HG02763 (cell line): ENCODE measurements at regions not wholly inside any gene's neighbourhood (a gene's known extent, or its start where the extent isn't known, plus 50 kb on each side); places are given as distances from the start of the nearest gene placed in this dataset.

Experiments
- ATAC-seq: cut with Tn5 transposase; IDR thresholded peaks from one replicate; pipeline ENCODE4 v1.9.1; 2021; ENCODE audit warnings: mild to moderate bottlenecking, moderate library complexity; ENCODE audit not compliant: unreplicated experiment

DNA sequence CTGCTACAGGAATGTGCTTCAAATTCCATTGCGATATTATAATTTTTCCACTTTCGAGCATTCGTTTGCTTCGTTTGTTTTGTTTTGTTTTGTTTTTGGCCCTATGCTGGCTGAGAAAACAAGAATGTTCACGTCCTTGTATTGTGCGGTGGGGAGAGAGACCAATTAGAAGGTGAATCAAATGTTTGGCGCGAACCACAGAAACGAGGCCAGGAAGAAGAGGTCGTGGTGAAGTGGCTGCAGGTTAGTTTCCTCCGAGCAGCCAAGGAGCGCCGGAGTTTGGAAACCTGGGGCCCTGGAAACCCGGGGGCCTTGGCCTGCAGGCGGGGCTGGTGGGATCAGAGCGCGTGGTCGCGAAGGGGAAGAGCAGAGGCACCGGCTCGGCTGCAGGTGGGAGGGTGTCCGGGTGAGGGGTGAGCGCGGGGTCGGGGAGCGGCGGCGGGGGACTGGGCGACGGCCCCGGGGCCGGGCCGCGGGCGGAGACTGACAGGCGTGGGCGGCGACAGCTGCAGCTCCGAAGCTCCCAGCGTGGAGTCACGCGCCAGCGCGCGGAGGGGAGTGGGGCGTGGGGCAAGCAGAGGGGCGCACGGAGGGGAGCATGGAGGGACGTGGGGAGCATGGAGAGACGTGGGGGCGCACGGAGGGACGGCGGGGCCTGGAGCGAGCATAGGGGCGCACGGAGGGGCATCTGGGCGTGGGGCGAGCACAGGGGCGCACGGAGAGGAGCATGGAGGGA lies 141.5 kb upstream of the PDE10A start:
- ATAC-seq, result no peak

DNA sequence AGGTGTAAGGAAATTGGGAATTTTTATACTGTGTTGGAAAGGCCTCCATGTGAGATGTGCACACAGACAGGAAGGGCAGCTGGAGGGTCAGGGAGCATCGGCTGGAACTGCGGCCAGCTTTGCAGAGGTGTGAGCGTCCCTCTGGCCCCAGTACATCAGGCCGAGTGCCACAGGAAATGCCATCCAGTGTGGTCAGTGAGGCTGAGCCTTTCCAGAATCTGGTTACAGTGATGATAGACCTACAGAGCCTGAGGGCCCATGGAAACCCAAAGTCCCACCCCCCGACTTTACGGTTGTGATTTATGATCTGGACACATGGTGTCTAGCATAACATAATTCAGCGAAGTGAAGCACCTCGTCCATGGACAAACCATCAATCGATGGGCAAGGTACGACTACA lies 137.3 kb upstream of the PDE10A start:
- ATAC-seq, result no peak

DNA sequence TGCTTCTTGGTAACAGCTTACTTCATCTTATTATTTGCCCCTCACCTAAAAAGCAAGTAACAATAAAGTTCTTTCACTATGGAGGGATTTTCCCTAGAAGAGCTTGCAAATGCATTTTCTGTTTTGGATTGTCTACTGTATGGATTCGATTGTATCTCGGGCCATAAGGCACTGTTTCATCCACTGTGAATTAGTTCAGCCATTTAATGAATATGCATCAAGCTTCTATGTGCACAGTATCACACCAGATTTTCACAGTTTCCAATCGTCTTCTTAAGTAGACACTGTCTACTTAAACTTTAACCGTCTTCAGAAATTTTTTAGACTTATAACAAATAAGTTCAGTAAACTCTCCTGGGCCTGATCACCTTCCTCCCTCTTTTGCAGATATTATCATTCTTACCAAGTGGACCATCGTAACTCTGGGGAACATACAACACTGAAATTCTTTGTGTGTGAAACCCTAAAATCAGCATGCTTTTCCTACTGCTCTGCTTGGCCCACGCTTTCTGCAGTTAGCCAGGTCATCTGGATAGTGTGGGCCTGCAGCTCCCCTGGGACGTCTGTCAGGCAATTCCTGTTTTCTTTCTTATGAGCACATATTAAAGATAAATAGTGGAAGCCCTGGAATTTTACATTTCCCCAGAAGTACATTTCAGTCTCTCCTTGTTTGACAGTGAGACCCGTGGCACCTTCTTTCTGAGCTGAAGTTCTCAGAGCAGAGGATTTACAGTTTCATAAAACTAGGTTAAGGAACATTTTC lies 136.5 kb upstream of the PDE10A start:
- ATAC-seq, result no peak

DNA sequence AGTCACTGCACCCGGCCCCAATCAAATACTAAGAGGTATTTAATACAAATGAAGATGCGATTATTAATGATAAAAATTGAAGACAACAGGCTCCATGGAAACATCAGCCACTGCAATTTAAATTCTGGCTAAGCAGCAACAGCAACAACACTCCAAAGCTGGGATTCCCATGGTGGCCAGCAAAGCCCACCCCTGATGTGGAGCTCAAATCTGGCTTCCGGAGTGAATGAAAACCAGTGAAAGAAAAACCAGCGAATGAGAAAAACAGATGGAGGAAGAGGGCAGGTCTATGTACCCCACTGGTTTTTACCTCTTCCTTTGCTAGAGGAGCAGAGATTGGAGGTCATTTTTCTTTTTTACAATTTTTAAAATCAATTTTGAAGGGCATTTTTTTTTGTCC lies 135.9 kb upstream of the PDE10A start:
- ATAC-seq, result no peak

DNA sequence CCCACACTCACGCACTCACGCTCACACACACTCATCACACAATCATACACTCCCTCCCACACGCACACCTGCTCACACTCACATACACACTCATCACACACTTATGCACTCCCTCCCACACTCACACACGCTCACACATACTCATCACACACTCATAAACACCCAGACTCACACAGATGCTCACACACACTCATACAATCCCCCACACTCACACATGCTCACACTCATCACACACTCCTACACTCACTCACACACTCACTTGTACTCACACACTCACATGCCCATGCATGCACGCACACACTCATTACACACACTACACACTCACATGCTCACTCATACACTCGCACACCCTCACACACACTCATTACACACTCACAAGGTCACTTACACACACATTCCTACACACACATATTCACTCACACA lies 131.1 kb upstream of the PDE10A start:
- ATAC-seq, result no peak

DNA sequence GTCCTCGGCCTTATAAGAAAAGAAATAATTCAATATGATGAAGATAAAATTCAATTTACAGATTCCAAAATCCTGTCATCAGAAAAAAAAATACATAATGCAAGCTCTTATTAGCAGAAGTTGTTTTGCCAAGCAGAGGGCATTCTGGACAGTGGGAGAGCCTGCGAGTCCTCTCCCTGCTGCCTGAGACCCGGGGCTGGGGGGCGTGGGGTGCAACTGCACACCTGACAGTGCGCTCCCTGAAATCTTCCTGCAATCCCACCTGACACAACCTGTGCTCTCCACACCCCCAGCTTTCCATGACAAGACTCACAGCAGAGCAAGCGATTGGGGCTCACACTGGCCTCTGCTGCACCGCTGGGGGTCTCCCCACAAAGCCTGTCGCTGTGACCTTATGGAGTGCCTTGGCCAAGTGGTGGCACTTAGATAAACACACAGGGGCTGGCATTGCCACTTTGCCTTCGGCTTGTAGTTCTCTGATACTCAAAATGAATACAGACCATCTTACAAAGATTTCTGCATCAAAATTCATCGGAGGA lies 130.3 kb upstream of the PDE10A start:
- no peak for ATAC-seq

DNA sequence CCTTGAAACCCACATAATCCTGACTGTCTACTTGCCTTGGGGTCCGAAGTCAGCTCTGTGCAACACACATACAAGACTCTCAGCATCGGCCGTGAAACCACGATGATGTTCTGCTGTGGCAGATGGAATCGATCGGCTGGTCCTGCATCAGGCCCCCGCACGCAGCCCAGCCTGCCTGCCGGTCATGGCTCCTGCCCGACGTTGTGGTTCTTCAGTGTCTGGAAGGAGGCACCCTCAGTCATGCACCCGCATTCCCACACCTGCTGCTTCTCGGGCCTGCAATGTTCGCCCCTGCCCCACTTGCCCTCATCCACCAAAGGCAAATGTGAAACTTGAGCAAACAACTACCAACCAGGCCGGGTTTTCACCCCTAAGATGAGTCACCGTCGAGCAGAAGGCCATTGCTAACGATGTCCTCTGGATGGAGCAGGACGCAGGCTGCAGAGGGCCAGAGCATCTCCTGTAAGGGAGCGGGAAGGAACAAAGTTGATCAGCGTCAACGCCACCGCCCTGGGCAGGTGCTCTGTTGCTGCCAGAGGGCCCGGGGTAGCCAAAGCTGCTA lies 128.9 kb upstream of the PDE10A start:
- ATAC-seq, result no peak

DNA sequence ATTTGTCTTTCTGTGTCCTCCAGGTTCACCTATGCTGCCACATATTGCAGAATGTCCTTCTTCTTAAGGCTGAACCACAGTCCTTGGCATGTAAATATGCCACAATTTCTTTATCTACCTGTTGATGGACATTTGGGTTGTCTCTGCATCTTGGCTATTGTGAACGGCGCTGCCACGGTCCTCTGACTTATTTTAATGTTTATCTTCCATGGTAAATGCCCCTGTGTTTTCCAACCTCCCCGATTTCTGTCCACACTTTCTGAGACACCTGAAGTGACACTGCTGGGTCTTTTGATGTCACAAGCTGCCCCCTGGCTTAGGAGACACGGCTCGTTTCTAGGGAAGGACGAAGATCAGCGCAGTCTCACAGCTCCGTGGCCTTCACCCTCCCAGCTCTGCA lies 128.3 kb upstream of the PDE10A start:
- ATAC-seq, result no peak

DNA sequence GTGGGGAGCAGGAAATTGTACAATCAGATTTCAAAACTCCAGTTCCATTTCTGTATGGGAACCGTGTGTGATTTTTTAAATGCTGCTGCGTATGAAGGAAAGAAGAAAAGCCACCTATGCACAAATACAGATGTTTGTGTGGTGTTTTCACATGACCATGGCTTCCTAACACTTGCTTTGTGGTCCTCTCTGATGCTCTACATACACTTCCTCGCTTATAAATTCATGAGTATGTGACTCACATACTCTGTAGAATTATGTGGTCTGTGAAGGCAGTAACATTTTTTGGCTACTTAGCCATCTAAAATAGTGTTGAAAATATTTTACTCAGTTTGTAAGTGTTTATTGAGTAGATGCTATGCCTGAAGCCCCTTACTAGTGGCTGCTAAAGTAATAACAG lies 119.8 kb upstream of the PDE10A start:
- ATAC-seq, result no peak

DNA sequence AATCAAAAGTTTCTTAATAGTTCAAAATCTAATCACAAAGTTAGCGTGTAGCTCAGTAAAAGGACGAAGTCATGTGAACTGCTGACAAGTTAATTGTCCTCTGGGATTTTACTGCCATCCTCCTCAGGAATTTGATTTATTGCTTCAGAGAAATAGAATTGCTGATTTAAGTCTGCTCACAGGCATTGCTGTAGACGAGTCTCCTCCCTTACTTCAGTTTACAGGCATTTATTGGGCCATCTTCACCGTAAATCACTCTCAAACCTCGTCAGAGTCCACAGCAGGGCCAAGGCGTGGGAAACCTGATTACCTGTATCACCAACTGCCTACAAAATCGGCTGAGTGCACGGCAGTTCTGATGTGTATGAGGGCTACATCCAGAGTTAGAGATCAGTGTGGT lies 119.1 kb upstream of the PDE10A start:
- no peak for ATAC-seq

DNA sequence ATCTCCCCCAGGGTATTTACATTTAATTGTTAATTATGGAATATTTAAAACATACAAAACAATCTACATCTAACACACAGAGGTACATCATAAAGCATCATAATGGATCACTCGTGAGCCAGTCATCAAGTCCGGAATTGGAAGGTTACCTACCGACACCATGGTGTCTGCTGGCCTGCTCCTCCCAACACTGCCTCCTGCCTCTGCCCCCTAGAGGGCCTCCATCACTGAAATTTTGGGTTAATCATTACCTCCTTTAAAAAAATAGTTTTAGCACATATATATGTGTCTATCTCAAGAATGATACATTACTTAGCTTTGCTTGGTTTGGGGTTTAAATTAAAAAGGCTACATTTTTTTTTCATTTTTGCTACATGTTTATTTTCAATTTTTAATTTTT lies 114.6 kb upstream of the PDE10A start:
- no peak for ATAC-seq

DNA sequence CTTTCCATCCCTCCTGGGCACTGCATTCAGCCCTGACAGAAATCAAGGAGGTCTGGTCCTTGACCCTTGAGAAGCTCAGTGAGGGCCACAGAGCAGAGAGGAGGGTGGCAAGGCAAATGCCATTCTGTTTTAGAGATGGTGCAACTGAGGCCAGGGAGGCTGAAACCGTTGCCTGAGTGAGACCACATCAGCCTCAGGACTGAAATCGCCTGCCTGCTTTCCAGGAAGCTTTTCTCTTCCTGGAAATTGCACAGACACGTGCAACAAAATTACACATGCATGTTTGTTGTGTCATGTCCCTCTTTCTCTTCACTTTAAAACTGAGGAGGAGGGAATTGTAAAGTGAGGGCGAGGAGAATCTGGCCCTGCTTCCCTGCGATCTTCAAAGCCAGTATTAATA lies 113.7 kb upstream of the PDE10A start:
- no peak for ATAC-seq

DNA sequence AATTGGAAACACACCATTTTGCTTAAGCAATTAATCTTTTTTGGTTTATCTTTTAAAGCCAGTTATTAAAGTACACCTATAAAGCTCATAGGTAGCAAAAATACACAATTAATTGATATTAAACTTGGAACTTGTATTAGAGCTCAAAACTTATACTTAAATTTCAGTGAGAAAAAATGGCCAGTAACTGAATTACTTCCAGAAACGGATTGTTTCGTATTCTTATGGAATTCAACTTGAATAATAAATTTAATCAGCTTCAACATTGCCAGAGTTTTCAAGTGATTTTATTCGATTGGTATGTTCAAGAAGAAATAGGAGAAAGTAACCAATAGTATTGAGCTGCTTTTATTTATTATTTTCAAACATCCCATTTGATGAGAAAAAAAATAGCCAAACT lies 112.7 kb upstream of the PDE10A start:
- no peak for ATAC-seq

DNA sequence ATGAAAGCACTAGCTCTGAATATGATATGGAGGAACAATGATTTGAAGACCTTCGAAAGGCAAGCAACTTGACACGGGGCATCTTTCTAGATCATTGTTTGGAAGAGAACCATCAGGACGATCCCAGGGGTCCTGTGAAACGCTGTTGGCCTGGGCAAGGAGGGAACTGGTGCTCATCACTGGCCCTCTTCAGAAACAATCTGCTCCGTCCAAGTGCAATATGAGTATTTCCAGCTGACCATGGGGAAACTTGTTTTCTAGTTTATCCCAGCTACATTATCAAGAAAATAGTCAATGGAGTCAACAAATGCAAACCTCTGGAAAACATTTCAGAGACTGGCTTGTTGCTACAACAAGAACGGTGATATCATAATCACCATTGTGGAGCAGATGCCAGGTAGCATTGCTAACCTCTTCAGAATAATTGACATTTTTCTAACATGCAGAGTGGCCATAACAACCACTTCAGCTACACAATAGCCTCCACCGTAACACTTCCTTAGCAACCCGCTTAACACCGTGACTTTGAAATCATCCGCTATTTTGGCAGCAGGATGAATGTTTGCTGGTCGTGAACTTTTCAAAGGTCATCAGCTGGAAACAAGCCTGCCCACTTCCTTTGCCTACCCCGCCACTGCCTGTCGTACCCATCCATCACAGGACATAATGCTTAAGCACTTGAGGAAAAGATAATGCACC lies 112.0 kb upstream of the PDE10A start:
- ATAC-seq, result no peak

DNA sequence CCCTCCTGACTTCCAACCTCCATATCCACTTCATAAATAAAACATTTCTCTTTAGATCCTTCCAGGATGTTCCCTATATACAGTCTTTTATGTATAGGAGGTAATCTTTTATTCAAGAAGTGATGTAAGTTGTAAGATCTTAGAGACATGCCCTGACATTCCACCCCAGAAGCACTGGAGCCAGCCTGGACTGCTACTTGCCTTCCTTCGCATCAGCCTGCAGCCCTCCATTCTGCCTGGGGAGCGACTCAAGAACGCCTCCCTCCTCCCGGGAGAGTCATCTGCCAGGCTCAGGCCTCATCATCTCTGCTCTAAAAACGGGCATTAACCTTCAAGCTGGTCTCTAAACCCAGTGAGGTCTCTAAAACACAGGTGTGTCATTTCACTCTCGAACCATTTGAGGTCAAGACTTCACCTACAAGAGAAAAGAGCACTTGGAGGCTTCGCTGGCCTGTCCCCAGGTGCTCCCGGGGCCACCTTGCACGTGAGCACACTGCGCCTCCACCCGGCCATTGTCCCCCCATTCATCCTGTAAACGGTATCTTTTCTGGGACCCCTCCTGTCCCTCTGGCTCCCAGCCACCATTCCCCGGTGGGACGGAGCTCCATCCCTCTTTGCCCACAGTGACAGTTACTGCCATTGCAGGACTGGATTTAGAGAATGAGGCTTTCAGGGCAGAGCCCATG lies 107.5 kb upstream of the PDE10A start:
- ATAC-seq, result no peak

DNA sequence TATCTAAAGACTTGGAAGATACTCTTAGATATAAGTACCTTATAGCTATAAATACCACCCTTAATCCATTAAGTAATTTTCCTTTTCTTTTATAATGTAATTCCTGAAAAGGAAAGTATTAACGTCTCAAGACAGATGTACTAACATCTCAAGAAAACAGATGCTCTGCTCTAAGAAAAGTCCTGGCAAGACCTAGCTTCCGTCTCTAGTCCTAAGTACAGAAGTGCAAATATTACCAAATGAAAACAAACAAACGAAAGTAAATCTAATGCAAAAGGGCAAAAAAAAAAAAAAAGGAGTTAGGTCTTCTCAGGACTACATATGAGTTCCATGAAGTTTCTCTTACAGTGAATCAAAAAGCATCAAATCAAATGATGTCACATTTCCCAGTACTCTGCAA lies 106.8 kb upstream of the PDE10A start:
- no peak for ATAC-seq

DNA sequence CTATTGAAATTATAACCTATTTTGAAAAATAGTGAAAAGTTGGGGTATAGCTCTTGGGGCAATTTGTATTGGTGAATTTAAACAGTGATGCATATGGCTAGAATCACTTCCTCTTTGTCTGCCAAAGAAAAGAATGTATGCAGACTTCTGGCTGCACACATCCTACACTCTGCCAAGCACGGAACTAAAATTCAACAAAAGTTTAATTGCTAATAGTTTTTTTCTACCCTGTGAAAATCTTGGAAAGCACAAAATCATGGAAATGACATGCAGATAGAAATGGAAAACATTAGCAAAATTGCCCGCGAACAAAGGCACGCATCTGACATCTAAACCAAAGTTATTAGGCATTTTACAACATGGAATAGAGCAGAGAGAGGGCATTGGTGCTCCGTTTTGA lies 106.4 kb upstream of the PDE10A start:
- no peak for ATAC-seq

DNA sequence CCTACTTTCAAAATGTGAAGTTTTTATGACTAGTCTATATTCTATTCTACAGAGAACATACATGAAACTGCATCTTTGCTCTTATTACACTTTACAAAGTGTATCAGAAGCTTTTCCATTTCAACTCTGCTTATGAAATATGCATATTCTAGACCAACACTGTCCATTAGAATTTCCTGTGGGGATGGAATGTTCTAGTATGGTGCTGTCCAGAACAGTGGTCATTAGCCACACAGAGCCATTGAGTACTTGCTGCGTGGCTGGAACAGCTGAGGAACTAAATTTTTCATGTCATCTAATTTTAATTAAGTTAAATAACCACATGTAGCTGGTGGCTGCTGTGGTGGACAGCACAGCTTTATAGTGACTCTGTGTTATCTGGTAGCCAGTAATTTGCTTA lies 105.9 kb upstream of the PDE10A start:
- no peak for ATAC-seq

DNA sequence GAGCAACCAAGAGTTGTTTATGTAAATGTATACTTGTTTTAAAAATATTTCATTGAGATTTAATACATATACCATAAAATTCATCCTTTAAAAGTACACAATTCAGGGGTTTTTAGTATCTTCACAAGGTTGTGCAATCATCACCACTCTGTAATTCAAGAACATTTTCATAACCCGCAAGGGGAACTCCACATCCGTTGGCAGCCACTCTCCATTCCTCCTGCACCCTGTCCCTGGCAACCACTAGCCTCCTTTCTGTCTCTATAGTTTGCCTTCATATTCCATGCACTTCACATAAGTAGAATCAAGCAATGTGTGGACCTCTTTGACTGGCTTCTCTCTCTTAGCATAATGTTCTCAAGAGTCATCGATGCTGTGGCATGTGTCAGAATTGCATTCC lies 104.2 kb upstream of the PDE10A start:
- no peak for ATAC-seq

DNA sequence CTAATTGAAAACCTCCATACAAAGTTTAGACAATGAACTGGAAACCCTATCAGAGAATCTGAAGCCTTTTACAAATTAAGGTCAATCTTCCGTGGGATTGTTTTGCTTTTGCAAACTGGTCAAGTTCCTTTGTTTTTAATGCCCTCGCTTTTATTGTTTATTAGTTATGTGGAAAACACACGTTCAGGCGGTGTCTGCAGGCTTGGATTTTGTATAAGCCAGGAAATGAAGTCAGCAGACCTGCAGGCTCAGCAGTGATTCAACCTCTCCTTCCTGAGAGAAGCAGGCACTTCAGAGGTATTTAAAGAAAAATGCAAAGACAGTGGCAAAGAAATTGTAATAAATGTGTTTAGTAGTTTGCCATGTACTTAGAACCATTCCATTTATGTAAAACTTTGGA lies 103.4 kb upstream of the PDE10A start:
- no peak for ATAC-seq

DNA sequence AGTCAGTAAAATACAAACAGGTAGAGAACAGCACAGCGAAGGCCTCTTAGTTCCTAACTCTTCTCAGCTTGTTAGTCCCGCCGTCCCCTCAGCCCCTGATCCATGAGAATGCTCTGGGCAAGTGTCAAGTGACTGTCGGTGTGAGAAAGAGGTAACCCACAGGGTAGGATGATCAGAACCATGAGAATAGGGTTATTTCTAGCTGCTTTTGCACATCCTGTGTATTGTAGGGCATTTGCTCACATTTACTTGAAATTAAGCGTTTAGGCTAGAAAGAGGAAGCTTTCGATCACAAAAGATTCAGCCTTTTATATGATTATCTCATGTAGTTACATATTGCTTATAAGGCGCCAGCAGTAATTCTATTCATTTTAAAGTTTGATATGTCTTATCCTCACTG lies 103.0 kb upstream of the PDE10A start:
- ATAC-seq, result no peak
